Adipocyte (in vitro differentiated cells): ENCODE measurements at regions not wholly inside any gene's neighbourhood (a gene's known extent, or its start where the extent isn't known, plus 50 kb on each side); places are given as distances from the start of the nearest gene placed in this dataset.
A peak's percentile ranks its signal among the peaks of the same experiment; 100 is the strongest.

Source experiments
- DNase-seq: peaks from one replicate; pipeline ENCODE4 v3.0.0-alpha.2; 2015; ENCODE audit warnings: low read depth
- H3K27me3 ChIP-seq: replicated peaks from 2 replicates; pipeline ENCODE4 v1.7.0; 2013; ENCODE audit warnings: mild to moderate bottlenecking, low read length, moderate library complexity; ENCODE audit not compliant: control insufficient read depth, insufficient read depth
- H3K36me3 ChIP-seq: 2 replicates; pipeline ENCODE4 v1.7.0; 2013; ENCODE audit warnings: low read length, mild to moderate bottlenecking, moderate library complexity; ENCODE audit not compliant: control insufficient read depth, insufficient read depth, severe bottlenecking
- H3K4me1 ChIP-seq: 2 replicates; pipeline ENCODE4 v1.7.0; 2013; ENCODE audit warnings: mild to moderate bottlenecking, low read length, moderate library complexity; ENCODE audit not compliant: control insufficient read depth, insufficient read depth
- H3K4me3 ChIP-seq: 2 replicates; pipeline ENCODE4 v1.7.0; 2013; ENCODE audit warnings: mild to moderate bottlenecking, low read length, moderate library complexity
- H3K9ac ChIP-seq: 2 replicates; pipeline ENCODE4 v1.7.0; 2013; ENCODE audit warnings: mild to moderate bottlenecking, low read length, moderate library complexity
- H3K9me3 ChIP-seq: 2 replicates; pipeline ENCODE4 v1.7.0; 2013; ENCODE audit warnings: mild to moderate bottlenecking, low read length, moderate library complexity; ENCODE audit not compliant: control insufficient read depth

GRCh38 chr14:27186048-27186447, 588.2 kb upstream of the NOVA1 start:
- H3K27me3 ChIP-seq, result no peaks in the 10 kb centered on the region
- peaks cover 36% of the 10 kb centered on the region for H3K4me1 ChIP-seq
- no peak for DNase-seq
- no peaks in the 10 kb centered on the region for H3K36me3 ChIP-seq
- no peak overlapping the region for H3K4me3 ChIP-seq
- no peaks in the 10 kb centered on the region for H3K9me3 ChIP-seq
- no peak overlapping the region for H3K9ac ChIP-seq

- H3K9me3 ChIP-seq, result no peaks in the 10 kb centered on the region
- no peaks in the 10 kb centered on the region for H3K27me3 ChIP-seq
- no peaks in the 10 kb centered on the region for H3K36me3 ChIP-seq
- no peak overlapping the region for H3K4me3 ChIP-seq
- DNase-seq, result no peak
- H3K9ac ChIP-seq, result no peak overlapping the region
- peaks cover 36% of the 10 kb centered on the region for H3K4me1 ChIP-seq
These were observed 589.3 kb upstream of the NOVA1 start for GRCh38 chr14:27187136-27187535.

- Histone ChIP-seq H3K9ac (peak overlapping the region; percentile 56), H3K27me3 (no peaks in the 10 kb centered on the region), H3K4me3 (peak overlapping the region; percentile 52), H3K36me3 (no peaks in the 10 kb centered on the region), H3K4me1 (peaks cover 28% of the 10 kb centered on the region), H3K9me3 (no peaks in the 10 kb centered on the region)
- DNase-seq, result no peak
These were observed 592.5 kb upstream of the NOVA1 start for GRCh38 chr14:27190296-27190695.

DNA sequence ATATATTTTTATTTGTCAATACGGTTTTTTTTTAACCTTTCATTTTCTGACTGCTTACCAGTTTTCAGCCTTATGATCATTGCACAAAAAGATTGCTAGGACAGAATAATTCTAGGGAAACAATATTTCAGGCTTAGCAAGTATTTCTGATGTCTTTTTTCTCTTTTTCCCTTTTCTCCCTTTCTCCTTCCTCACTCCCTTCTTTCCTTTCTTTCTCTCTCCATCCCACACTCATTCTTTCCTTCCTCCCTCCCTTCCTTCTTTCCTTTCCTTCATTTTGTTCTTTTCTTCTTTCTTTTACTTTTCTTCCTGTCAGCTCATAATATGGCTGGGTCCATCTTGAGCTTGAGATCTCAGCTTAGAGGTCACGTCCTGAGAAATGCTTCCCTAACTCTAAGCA, 601.4 kb upstream of the NOVA1 start:
- no peak overlapping the region for H3K9ac ChIP-seq
- no peaks in the 10 kb centered on the region for H3K27me3 ChIP-seq
- H3K9me3 ChIP-seq, result no peaks in the 10 kb centered on the region
- H3K36me3 ChIP-seq, result no peaks in the 10 kb centered on the region
- no peak for DNase-seq
- no peaks in the 10 kb centered on the region for H3K4me1 ChIP-seq
- H3K4me3 ChIP-seq, result no peak overlapping the region

DNA sequence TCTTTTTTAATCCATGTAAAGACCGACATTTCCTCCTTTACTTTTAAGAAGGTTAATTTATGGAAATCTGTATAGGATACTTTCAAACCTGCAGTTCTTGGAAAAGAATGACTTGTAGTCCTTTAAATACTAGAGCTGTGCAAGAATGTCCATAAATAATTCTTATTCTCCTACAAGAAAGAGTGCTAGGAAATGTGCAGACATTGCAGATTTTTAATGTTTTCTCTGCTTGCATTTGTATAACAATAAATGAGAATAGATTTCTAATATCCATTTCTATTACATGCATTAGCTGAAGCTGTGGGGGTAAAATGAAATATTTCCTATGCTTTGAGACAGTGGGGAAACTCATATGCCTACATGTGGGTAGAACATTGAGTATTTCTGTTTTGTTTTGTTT, 607.2 kb upstream of the NOVA1 start:
- Histone ChIP-seq H3K4me1 (peaks cover 10% of the 10 kb centered on the region), H3K36me3 (no peaks in the 10 kb centered on the region), H3K9me3 (no peaks in the 10 kb centered on the region), H3K27me3 (no peaks in the 10 kb centered on the region), H3K4me3 (no peak overlapping the region), H3K9ac (no peak overlapping the region)
- no peak for DNase-seq

GRCh38 chr14:27211741-27212140, 613.9 kb upstream of the NOVA1 start:
- Histone ChIP-seq H3K36me3 (no peaks in the 10 kb centered on the region), H3K9ac (no peak overlapping the region), H3K9me3 (peaks cover 5% of the 10 kb centered on the region), H3K4me3 (no peak overlapping the region), H3K4me1 (no peaks in the 10 kb centered on the region), H3K27me3 (no peaks in the 10 kb centered on the region)
- no peak for DNase-seq

DNA sequence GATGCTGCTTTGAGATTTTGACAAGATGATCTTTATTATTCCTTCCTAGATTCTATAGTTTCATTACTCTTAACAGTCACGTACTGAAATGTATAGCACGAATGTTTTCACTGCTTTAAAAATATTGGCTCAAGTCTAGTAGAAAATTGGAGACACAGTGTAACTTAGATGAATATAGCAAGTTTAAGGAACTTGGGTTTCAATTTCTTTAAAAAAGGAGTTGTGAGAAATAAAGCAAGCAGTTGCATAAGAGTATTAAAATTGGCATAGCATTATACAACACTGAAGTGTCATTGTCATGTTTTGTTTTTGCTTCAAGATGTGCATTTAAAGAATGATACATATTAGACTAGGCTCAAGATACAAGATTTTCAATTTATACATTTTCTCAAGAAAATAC, 624.8 kb upstream of the NOVA1 start:
- Histone ChIP-seq H3K9me3 (peaks cover 20% of the 10 kb centered on the region), H3K9ac (no peak overlapping the region), H3K27me3 (no peaks in the 10 kb centered on the region), H3K36me3 (no peaks in the 10 kb centered on the region), H3K4me1 (no peaks in the 10 kb centered on the region), H3K4me3 (no peak overlapping the region)
- DNase-seq, result no peak

- no peak for DNase-seq
- no peak overlapping the region for H3K9ac ChIP-seq
- H3K4me3 ChIP-seq, result no peak overlapping the region
- no peaks in the 10 kb centered on the region for H3K4me1 ChIP-seq
- H3K36me3 ChIP-seq, result no peaks in the 10 kb centered on the region
- H3K9me3 ChIP-seq, result peaks cover 16% of the 10 kb centered on the region
- no peaks in the 10 kb centered on the region for H3K27me3 ChIP-seq
These were observed 626.1 kb upstream of the NOVA1 start for GRCh38 chr14:27223906-27224305.

DNA sequence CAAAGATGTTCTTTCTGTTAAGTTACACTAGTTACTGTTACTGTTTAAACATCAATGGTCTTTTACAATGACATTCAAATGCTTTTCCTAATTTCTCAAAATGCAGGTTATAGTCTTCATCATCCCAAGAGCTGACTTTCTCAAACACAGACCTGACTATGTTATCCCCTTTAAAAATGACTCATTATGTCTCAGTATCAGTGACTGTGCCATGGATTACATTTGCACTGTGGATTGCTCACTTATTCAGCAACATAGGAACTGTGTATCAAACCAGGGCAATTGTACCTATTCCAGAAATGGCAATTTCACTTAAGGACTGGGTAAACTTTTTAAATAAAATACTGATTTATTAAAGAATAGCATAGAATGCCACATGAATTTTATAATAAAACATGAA, 630.2 kb upstream of the NOVA1 start:
- no peak for DNase-seq
- H3K4me1 ChIP-seq, result no peaks in the 10 kb centered on the region
- no peak overlapping the region for H3K4me3 ChIP-seq
- H3K27me3 ChIP-seq, result no peaks in the 10 kb centered on the region
- H3K9ac ChIP-seq, result no peak overlapping the region
- H3K9me3 ChIP-seq, result no peaks in the 10 kb centered on the region
- H3K36me3 ChIP-seq, result no peaks in the 10 kb centered on the region

DNA sequence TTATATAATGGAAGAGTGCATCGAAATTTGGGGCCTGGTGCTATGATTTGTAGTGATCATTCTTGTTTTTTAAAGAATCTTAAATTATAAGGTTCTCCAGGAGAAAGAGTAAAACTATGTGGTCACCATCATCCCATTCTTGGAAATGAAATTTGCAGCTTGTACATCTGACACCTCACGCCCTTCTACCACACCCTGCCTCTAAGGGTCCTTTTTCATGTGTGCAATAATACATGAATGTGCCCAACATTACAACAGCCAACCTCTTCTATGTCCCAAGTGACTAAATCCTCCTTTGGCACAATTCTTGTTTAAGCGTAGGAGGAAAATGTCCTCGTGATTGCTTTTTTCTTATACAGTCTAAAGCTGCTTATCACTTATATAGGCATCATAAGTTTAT, 636.5 kb upstream of the NOVA1 start:
- DNase-seq, result no peak
- Histone ChIP-seq H3K36me3 (no peaks in the 10 kb centered on the region), H3K4me1 (peaks cover 15% of the 10 kb centered on the region), H3K9ac (no peak overlapping the region), H3K9me3 (no peaks in the 10 kb centered on the region), H3K4me3 (no peak overlapping the region), H3K27me3 (no peaks in the 10 kb centered on the region)

GRCh38 chr14:27236601-27237000, 638.8 kb upstream of the NOVA1 start:
- DNase-seq, result no peak
- H3K9ac ChIP-seq, result no peak overlapping the region
- no peaks in the 10 kb centered on the region for H3K27me3 ChIP-seq
- H3K9me3 ChIP-seq, result no peaks in the 10 kb centered on the region
- H3K4me1 ChIP-seq, result peaks cover 16% of the 10 kb centered on the region
- no peaks in the 10 kb centered on the region for H3K36me3 ChIP-seq
- H3K4me3 ChIP-seq, result no peak overlapping the region

DNA sequence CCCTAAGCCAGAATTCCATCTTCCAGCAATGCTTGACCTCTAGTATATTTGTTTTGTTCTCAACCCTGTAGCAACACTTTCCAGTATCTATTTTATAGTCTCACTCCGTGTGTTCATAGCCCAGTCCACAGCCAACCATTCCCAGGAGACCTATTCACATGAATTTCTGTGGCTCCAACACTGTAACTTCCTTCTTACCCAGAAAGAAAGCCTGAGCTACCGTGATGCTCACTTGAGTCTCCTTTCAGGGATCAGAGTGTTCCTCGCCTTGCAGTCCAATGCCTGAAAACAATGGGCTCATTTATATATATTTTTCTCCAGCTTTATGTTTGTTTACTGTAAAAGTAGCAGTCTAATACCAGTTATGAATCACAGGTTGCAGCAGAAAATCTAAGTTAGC, 645.0 kb upstream of the NOVA1 start:
- Histone ChIP-seq H3K36me3 (no peaks in the 10 kb centered on the region), H3K9me3 (no peaks in the 10 kb centered on the region), H3K4me1 (peaks cover 19% of the 10 kb centered on the region), H3K4me3 (no peak overlapping the region), H3K9ac (peak overlapping the region; percentile 67), H3K27me3 (no peaks in the 10 kb centered on the region)
- DNase-seq, result no peak
